Suprapubic skin (tissue), 4 donors: ENCODE measurements at regions not wholly inside any gene's neighbourhood (a gene's known extent, or its start where the extent isn't known, plus 50 kb on each side); places are given as distances from the start of the nearest gene placed in this dataset.

Source experiments
- EP300 ChIP-seq: sonication (generic); formaldehyde crosslinking; IDR thresholded peaks from one replicate; pipeline ENCODE4 v1.6.1; 2017; ENCODE audit warnings: antibody characterized with exemption
- POLR2A ChIP-seq, 2 donors: fragments of 450-650 bp; IDR thresholded peaks; one replicate each; pipeline ENCODE4 v1.6.1; 2017; ENCODE audit warnings: antibody characterized with exemption in 2 of 2, mild to moderate bottlenecking in 2 of 2, moderate library complexity in 2 of 2
- POLR2AphosphoS5 ChIP-seq, 3 donors: sonication (generic); formaldehyde crosslinking; IDR thresholded peaks; one replicate each; pipeline ENCODE4 v1.6.1; 2017; ENCODE audit warnings: antibody characterized with exemption in 3 of 3
- TF ChIP-seq, protein P1 (sequence below), 2 donors: fragments of 200-600 bp in 1 of 2; fragments of 450-650 bp in 1 of 2; sonication (generic) in 1 of 2; IDR thresholded peaks; one replicate each; pipeline ENCODE4 v1.5.1; 2016 to 2019; ENCODE audit warnings: antibody characterized with exemption in 2 of 2, mild to moderate bottlenecking in 1 of 2, moderate library complexity in 1 of 2

DNA sequence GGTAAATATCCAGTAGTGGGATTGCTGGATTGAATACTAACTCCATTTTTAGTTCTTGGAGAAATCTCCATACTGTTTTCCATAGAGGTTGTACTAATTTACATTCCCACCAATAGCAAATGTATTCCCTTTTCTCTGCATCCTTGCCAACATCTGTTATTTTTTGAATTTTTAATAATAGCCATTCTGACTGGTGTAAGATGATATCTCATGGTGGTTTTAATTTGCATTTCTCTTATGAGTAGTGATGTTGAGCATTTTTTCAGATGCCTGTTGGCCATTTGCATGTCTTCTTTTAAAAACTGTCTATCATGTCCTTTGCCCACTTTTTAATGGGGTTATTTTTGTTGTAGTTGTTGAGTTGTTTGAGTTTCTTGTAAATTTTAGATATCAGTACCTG lies 253.2 kb downstream of the HAO1 start:
- TF ChIP-seq POLR2A (IDR thresholded peaks at IDR 0.05) (no peak), POLR2AphosphoS5 (IDR thresholded peaks at IDR 0.05) (no peak), EP300 (no peak)
- TF ChIP-seq, protein P1, sequence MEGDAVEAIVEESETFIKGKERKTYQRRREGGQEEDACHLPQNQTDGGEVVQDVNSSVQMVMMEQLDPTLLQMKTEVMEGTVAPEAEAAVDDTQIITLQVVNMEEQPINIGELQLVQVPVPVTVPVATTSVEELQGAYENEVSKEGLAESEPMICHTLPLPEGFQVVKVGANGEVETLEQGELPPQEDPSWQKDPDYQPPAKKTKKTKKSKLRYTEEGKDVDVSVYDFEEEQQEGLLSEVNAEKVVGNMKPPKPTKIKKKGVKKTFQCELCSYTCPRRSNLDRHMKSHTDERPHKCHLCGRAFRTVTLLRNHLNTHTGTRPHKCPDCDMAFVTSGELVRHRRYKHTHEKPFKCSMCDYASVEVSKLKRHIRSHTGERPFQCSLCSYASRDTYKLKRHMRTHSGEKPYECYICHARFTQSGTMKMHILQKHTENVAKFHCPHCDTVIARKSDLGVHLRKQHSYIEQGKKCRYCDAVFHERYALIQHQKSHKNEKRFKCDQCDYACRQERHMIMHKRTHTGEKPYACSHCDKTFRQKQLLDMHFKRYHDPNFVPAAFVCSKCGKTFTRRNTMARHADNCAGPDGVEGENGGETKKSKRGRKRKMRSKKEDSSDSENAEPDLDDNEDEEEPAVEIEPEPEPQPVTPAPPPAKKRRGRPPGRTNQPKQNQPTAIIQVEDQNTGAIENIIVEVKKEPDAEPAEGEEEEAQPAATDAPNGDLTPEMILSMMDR (IDR thresholded peaks at IDR 0.05) = no peak
